SU-DHL-6 (cell line): ENCODE measurements at regions not wholly inside any gene's neighbourhood (a gene's known extent, or its start where the extent isn't known, plus 50 kb on each side); places are given as distances from the start of the nearest gene placed in this dataset.

Source experiments
- EZH2phosphoT487 ChIP-seq: fragments of 200-600 bp; sonication (generic), shearing (Covaris generic); conservative IDR thresholded peaks from 2 replicates; pipeline ENCODE4 v1.6.1; 2018; ENCODE audit warnings: mild to moderate bottlenecking, antibody characterized with exemption, low read length, moderate library complexity, mixed read lengths
- TF ChIP-seq, protein P1 (sequence below): fragments of 200-600 bp; sonication (generic); IDR thresholded peaks from one replicate; pipeline ENCODE4 v1.5.1; 2017; ENCODE audit warnings: antibody characterized with exemption, mild to moderate bottlenecking, low read length, moderate library complexity; ENCODE audit not compliant: insufficient read depth, poor library complexity, severe bottlenecking

DNA sequence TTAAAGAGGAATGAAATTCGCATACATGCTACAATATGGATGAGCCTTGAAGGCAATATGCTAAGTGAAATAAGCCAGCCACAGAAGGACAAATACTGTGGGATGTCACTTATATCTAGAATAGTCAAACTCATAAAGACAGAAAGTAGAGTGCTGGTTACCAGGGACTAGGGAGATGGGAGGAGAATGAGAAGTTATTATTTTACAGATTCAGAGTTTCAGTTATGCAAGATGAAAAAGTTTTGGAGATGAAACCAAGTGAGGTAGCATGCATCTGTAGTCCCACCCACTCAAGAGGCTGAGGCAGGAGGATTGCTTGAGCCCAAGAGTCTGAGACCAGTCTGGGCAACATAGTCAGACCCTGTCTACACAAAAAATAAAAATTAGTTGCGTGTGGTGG lies 82.5 kb upstream of the ARID1B start:
- TF ChIP-seq, protein P1, sequence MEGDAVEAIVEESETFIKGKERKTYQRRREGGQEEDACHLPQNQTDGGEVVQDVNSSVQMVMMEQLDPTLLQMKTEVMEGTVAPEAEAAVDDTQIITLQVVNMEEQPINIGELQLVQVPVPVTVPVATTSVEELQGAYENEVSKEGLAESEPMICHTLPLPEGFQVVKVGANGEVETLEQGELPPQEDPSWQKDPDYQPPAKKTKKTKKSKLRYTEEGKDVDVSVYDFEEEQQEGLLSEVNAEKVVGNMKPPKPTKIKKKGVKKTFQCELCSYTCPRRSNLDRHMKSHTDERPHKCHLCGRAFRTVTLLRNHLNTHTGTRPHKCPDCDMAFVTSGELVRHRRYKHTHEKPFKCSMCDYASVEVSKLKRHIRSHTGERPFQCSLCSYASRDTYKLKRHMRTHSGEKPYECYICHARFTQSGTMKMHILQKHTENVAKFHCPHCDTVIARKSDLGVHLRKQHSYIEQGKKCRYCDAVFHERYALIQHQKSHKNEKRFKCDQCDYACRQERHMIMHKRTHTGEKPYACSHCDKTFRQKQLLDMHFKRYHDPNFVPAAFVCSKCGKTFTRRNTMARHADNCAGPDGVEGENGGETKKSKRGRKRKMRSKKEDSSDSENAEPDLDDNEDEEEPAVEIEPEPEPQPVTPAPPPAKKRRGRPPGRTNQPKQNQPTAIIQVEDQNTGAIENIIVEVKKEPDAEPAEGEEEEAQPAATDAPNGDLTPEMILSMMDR: no peak
- TF ChIP-seq EZH2phosphoT487: no peak
